Body of pancreas (tissue), 4 donors: ENCODE measurements at regions not wholly inside any gene's neighbourhood (a gene's known extent, or its start where the extent isn't known, plus 50 kb on each side); places are given as distances from the start of the nearest gene placed in this dataset.

Experiments
- POLR2A ChIP-seq, 3 donors: fragments of 450-650 bp; IDR thresholded peaks; one replicate each; pipeline ENCODE4 v1.6.1; 2016; ENCODE audit warnings: antibody characterized with exemption in 3 of 3, mild to moderate bottlenecking in 2 of 3
- TF ChIP-seq, protein P1 (sequence below), 7 experiments: fragments of 450-650 bp in 4 of 7; fragments of 200-600 bp in 3 of 7; sonication (generic) in 3 of 7; IDR thresholded peaks; one replicate each; pipeline ENCODE4 v1.5.1; 2016 to 2019; ENCODE audit warnings: antibody characterized with exemption in 7 of 7

GRCh38 chr15:100703671-100704070 is 101.3 kb downstream of the ASB7 start:
- TF ChIP-seq, protein P1, sequence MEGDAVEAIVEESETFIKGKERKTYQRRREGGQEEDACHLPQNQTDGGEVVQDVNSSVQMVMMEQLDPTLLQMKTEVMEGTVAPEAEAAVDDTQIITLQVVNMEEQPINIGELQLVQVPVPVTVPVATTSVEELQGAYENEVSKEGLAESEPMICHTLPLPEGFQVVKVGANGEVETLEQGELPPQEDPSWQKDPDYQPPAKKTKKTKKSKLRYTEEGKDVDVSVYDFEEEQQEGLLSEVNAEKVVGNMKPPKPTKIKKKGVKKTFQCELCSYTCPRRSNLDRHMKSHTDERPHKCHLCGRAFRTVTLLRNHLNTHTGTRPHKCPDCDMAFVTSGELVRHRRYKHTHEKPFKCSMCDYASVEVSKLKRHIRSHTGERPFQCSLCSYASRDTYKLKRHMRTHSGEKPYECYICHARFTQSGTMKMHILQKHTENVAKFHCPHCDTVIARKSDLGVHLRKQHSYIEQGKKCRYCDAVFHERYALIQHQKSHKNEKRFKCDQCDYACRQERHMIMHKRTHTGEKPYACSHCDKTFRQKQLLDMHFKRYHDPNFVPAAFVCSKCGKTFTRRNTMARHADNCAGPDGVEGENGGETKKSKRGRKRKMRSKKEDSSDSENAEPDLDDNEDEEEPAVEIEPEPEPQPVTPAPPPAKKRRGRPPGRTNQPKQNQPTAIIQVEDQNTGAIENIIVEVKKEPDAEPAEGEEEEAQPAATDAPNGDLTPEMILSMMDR (IDR thresholded peaks at IDR 0.05), result no peak
- no peak for TF ChIP-seq POLR2A (IDR thresholded peaks at IDR 0.05)
